SU-DHL-6 (cell line): ENCODE measurements at regions not wholly inside any gene's neighbourhood (a gene's known extent, or its start where the extent isn't known, plus 50 kb on each side); places are given as distances from the start of the nearest gene placed in this dataset.

ENCODE experiments used
- H2AFZ ChIP-seq: fragments of 200-600 bp; sonication (generic); 2 replicates; pipeline ENCODE4 v1.6.1; 2014; ENCODE audit warnings: low read depth, mild to moderate bottlenecking, moderate library complexity, mixed read lengths, antibody characterized with exemption, low read length; ENCODE audit not compliant: severe bottlenecking
- H3F3A ChIP-seq: fragments of 200-600 bp; shearing (Covaris generic); 2 replicates; pipeline ENCODE4 v1.6.0; 2016; ENCODE audit warnings: antibody characterized with exemption, mild to moderate bottlenecking; ENCODE audit not compliant: insufficient read depth
- H3K27ac ChIP-seq: fragments of 200-600 bp; sonication (generic); 2 replicates; pipeline ENCODE4 v1.5.1; 2016; ENCODE audit warnings: low read depth, mild to moderate bottlenecking, low read length, moderate library complexity, mixed read lengths
- H3K27me3 ChIP-seq: fragments of 200-600 bp; sonication (generic), shearing (Covaris generic); 2 replicates; pipeline ENCODE4 v1.6.0; 2014; ENCODE audit warnings: mild to moderate bottlenecking, low read length
- H3K36me3 ChIP-seq: fragments of 200-600 bp; sonication (generic); 2 replicates; pipeline ENCODE4 v1.6.1; 2014; ENCODE audit warnings: mild to moderate bottlenecking, low read length, mixed read lengths
- H3K4me2 ChIP-seq: fragments of 300-600, 200-600 bp; shearing (Covaris generic), sonication (generic); 2 replicates; pipeline ENCODE4 v1.6.0; 2014; ENCODE audit warnings: low read length, low read depth, mild to moderate bottlenecking; ENCODE audit not compliant: poor library complexity, severe bottlenecking
- H3K4me3 ChIP-seq: fragments of 200-600 bp; sonication (generic); 2 replicates; pipeline ENCODE4 v1.5.1; 2014; ENCODE audit warnings: antibody characterized with exemption, low read length, mild to moderate bottlenecking, mixed read lengths; ENCODE audit not compliant: insufficient read depth, poor library complexity, severe bottlenecking
- H3K79me2 ChIP-seq: fragments of 200-600 bp; sonication (generic); 2 replicates; pipeline ENCODE4 v1.6.1; 2014; ENCODE audit warnings: mild to moderate bottlenecking, low read length, moderate library complexity; ENCODE audit not compliant: insufficient read depth
- H3K9ac ChIP-seq: fragments of 200-600 bp; sonication (generic); 2 replicates; pipeline ENCODE4 v1.7.0; 2014; ENCODE audit warnings: mild to moderate bottlenecking, low read length
- H3K9me2 ChIP-seq: fragments of 200-600 bp; sonication (generic); replicated peaks from 2 replicates; pipeline ENCODE4 v1.6.1; 2014; ENCODE audit warnings: low read length; ENCODE audit not compliant: insufficient read depth
- H3K9me3 ChIP-seq: fragments of 200-600 bp; sonication (generic); 2 replicates; pipeline ENCODE4 v1.6.1; 2014; ENCODE audit warnings: low read length, mixed read lengths; ENCODE audit not compliant: insufficient read depth
- H4K20me1 ChIP-seq: fragments of 200-600 bp; sonication (generic); 2 replicates; pipeline ENCODE4 v1.6.1; 2014; ENCODE audit warnings: low read depth, mild to moderate bottlenecking, antibody characterized with exemption, low read length, moderate library complexity, mixed read lengths
- CTCF ChIP-seq: fragments of 200-600 bp; sonication (generic); IDR thresholded peaks from one replicate; pipeline ENCODE4 v1.5.1; 2017; ENCODE audit warnings: antibody characterized with exemption, mild to moderate bottlenecking, low read length, moderate library complexity; ENCODE audit not compliant: insufficient read depth, poor library complexity, severe bottlenecking
- EZH2phosphoT487 ChIP-seq: fragments of 200-600 bp; sonication (generic), shearing (Covaris generic); conservative IDR thresholded peaks from 2 replicates; pipeline ENCODE4 v1.6.1; 2018; ENCODE audit warnings: mild to moderate bottlenecking, antibody characterized with exemption, low read length, moderate library complexity, mixed read lengths

GRCh38 chr3:18687286-18687685 lies 262.1 kb upstream of the SATB1 start:
- H3K9me2 ChIP-seq: no peaks in the 10 kb centered on the region
- no peak for TF ChIP-seq CTCF
- TF ChIP-seq EZH2phosphoT487: no peak
- H3K4me2 ChIP-seq: no peak overlapping the region
- H3K4me3 ChIP-seq: no peak overlapping the region
- no peak overlapping the region for H3K9ac ChIP-seq
- no peaks in the 10 kb centered on the region; the same call in 1 of the 2 replicates for H3K27me3 ChIP-seq
- no peak overlapping the region for H2AFZ ChIP-seq
- no peaks in the 10 kb centered on the region for H4K20me1 ChIP-seq
- H3K36me3 ChIP-seq: no peaks in the 10 kb centered on the region
- no peaks in the 10 kb centered on the region for H3F3A ChIP-seq
- no peaks in the 10 kb centered on the region for H3K9me3 ChIP-seq
- no peak overlapping the region for H3K27ac ChIP-seq
- no peaks in the 10 kb centered on the region for H3K79me2 ChIP-seq

DNA sequence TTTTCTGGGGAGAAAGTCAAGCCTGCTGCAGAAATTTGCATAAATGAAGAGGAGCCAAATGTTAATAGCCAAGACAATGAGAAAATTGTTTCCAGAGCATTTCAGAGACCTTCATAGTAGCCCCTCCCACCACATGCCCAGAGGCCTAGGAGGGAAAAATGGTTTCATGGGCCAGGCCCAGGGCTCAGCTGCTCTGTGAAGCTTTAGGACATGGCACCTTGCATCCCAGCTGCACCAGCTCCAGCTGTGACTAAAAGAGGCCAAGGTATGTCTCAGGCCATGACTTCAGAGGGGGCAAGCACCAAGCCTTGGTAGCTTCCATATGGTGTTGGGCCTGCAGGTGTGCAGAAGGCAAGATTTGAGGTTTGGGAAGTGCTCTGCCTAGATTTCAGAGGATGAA lies 258.8 kb upstream of the SATB1 start:
- no peaks in the 10 kb centered on the region for H3F3A ChIP-seq
- no peaks in the 10 kb centered on the region for H3K79me2 ChIP-seq
- H3K9me3 ChIP-seq: no peaks in the 10 kb centered on the region
- no peak overlapping the region for H3K4me2 ChIP-seq
- no peak for TF ChIP-seq EZH2phosphoT487
- TF ChIP-seq CTCF: no peak
- no peak overlapping the region for H3K27ac ChIP-seq
- H3K27me3 ChIP-seq: no peaks in the 10 kb centered on the region; the same call in 1 of the 2 replicates
- no peak overlapping the region for H2AFZ ChIP-seq
- H3K9me2 ChIP-seq: no peaks in the 10 kb centered on the region
- no peaks in the 10 kb centered on the region for H4K20me1 ChIP-seq
- no peak overlapping the region for H3K4me3 ChIP-seq
- no peaks in the 10 kb centered on the region for H3K36me3 ChIP-seq
- no peak overlapping the region for H3K9ac ChIP-seq

- Histone ChIP-seq H3K9ac (no peak overlapping the region), H3K27me3 (no peaks in the 10 kb centered on the region; the same call in 1 of the 2 replicates), H3K9me3 (no peaks in the 10 kb centered on the region), H3K4me3 (no peak overlapping the region), H3K36me3 (no peaks in the 10 kb centered on the region), H3K27ac (no peak overlapping the region), H4K20me1 (no peaks in the 10 kb centered on the region), H3K9me2 (no peaks in the 10 kb centered on the region), H2AFZ (no peak overlapping the region), H3K79me2 (no peaks in the 10 kb centered on the region), H3K4me2 (no peak overlapping the region), H3F3A (no peaks in the 10 kb centered on the region)
- TF ChIP-seq EZH2phosphoT487 (no peak), CTCF (no peak)
Observed at GRCh38 chr3:18681818-18682345, 256.7 kb upstream of the SATB1 start.
